ENCODE measurements at regions not wholly inside any gene's neighbourhood (a gene's known extent, or its start where the extent isn't known, plus 50 kb on each side); places are given as distances from the start of the nearest gene placed in this dataset.

GRCh38 chr20:53742685-53743081 lies 149.0 kb upstream of the ZNF217 start:
- CTCF ChIA-PET, result no interaction called here
- Histone ChIP-seq H3K4me2 (ENCODE audit: low read depth, low read length) (no peak overlapping the region), H3K9me1 (ENCODE audit: insufficient read depth, low read length) (peaks cover 3% of the 10 kb centered on the region; the same call in 1 of the 2 replicates), H4K8ac (ENCODE audit: low read depth in 2 of 2, low read length in 2 of 2) (no peak overlapping the region), H3K18ac (ENCODE audit: low read depth, low read length) (no peak overlapping the region), H2BK15ac (ENCODE audit: low read depth, low read length) (no peak overlapping the region), H4K5ac (ENCODE audit: low read depth, low read length) (no peak overlapping the region), H3K9me3 (ENCODE audit: control insufficient read depth, insufficient read depth, low read length) (no peaks in the 10 kb centered on the region), H3K36me3 (ENCODE audit: control insufficient read depth, insufficient read depth, low read length) (no peaks in the 10 kb centered on the region), H3K27ac (ENCODE audit: insufficient read depth, low read length) (no peak overlapping the region), H3K4me3 (ENCODE audit: insufficient read depth, low read depth, low read length) (no peak overlapping the region), H3K27me3 (ENCODE audit: control insufficient read depth, insufficient read depth, low read length) (no peaks in the 10 kb centered on the region), H2AFZ (replicated peaks; ENCODE audit: low read length, poor library complexity) (no peak overlapping the region), H2AK9ac (replicated peaks; ENCODE audit: low read depth, low read length, poor library complexity) (no peak overlapping the region), H3K56ac (ENCODE audit: extremely low read depth, insufficient read depth, low read length) (no peak overlapping the region), H4K20me1 (ENCODE audit: insufficient read depth, low read length) (no peaks in the 10 kb centered on the region), H3K23ac (ENCODE audit: low read depth, low read length) (no peak overlapping the region), H2BK20ac (ENCODE audit: low read depth, low read length) (no peak overlapping the region), H3K4ac (ENCODE audit: low read depth, low read length) (no peak overlapping the region), H3K79me1 (ENCODE audit: low read depth in 1 of 2, low read length in 2 of 2) (peaks cover 4 to 6% of the 10 kb centered on the region in 2 experiments; a peak in 2 of 4 replicates), H2AK5ac (ENCODE audit: low read depth, low read length) (no peak overlapping the region), H3K4me1 (ENCODE audit: control insufficient read depth, insufficient read depth, low read length) (peaks cover 14% of the 10 kb centered on the region), H2BK5ac (ENCODE audit: low read depth, low read length, poor library complexity, severe bottlenecking) (no peak overlapping the region), H3K14ac (replicated peaks; ENCODE audit: low read depth, low read length) (no peak overlapping the region), H2BK120ac (ENCODE audit: low read depth, low read length) (no peak overlapping the region), H4K91ac (ENCODE audit: insufficient read depth, low read depth, low read length) (no peak overlapping the region), H3K9ac (ENCODE audit: low read depth, low read length) (no peak overlapping the region)
- no peak for DNase-seq
- no TSS peak for BruUV-seq (replicated peaks)
- dilution Hi-C loops (cut with HindIII; ENCODE audit: low sequenced_read_pairs, unreplicated experiment) (no loop called here), in situ Hi-C loops (cut with MboI; ENCODE audit: low sequenced_read_pairs) (no loop called here), intact Hi-C loops (cut with micrococcal nuclease) (no loop called here)
- WGBS, 2 experiments (ENCODE audit: extremely low coverage in 2 of 2, insufficient read length in 1 of 2), result no CpG with 5 or more reads among the region's 3 CpGs
- ATAC-seq (ENCODE audit: low read depth), result no peak
- POLR2A ChIA-PET (ENCODE audit: unreplicated experiment), result no interaction called here
- TF ChIP-seq USF2 (IDR thresholded peaks at IDR 0.05; ENCODE audit: low read depth, low read length) (no peak), SMC3 (IDR thresholded peaks at IDR 0.05; ENCODE audit: low read depth, low read length) (no peak), BHLHE40 (IDR thresholded peaks at IDR 0.05; ENCODE audit: low read depth, low read length) (no peak), MXI1 (IDR thresholded peaks at IDR 0.05; ENCODE audit: borderline replicate concordance, low read depth, low read length) (no peak), RCOR1 (IDR thresholded peaks at IDR 0.05; ENCODE audit: insufficient replicate concordance, low read length) (no peak), POLR2A (IDR thresholded peaks at IDR 0.05; ENCODE audit: low read depth, low read length) (no peak), CEBPB (IDR thresholded peaks at IDR 0.05; ENCODE audit: low read depth, low read length) (no peak), NFE2L2 (IDR thresholded peaks at IDR 0.05; ENCODE audit: low read depth, low read length) (no peak)

Data from IMR-90 (cell line).